SK-N-SH (cell line): ENCODE measurements at regions not wholly inside any gene's neighbourhood (a gene's known extent, or its start where the extent isn't known, plus 50 kb on each side); places are given as distances from the start of the nearest gene placed in this dataset.

Source experiments
- CTCF ChIA-PET: fragments of 300-600, 350-600 bp; formaldehyde crosslinking; extraction: SDS; loops from one replicate; lab custom pipeline; 2021; lab: Yijun Ruan, JAX
- POLR2A ChIA-PET: fragments of 350-600 bp; sonication (Branson Sonifier 250); formaldehyde crosslinking; extraction: SDS; loops from one replicate; lab custom pipeline; 2020; ENCODE audit warnings: antibody characterized with exemption, inconsistent platforms; lab: Yijun Ruan, JAX
- DNase-seq: peaks from one replicate; pipeline ENCODE4 v3.0.0; 2012
- H2AFZ ChIP-seq: fragments of 200-600 bp; sonication (generic); 2 replicates; pipeline ENCODE4 v1.8.1; 2016; ENCODE audit warnings: antibody characterized with exemption, mild to moderate bottlenecking, low read depth
- H3F3A ChIP-seq: fragments of 200-600 bp; sonication (generic); replicated peaks from 2 replicates; pipeline ENCODE3; 2016; ENCODE audit warnings: antibody characterized with exemption, mild to moderate bottlenecking; ENCODE audit not compliant: insufficient read depth
- H3K27ac ChIP-seq, 2 experiments: fragments of 200-500 bp in 1 of 2; fragments of 200-600 bp in 1 of 2; sonication (Bioruptor generic) in 1 of 2; sonication (generic), shearing (Covaris generic) in 1 of 2; 2 replicates each; pipeline versions ENCODE4 v1.5.1 to v1.6.1; 2014 to 2016; ENCODE audit warnings: low read depth in 2 of 2, inconsistent platforms in 1 of 2, low read length in 1 of 2, mild to moderate bottlenecking in 1 of 2, mixed read lengths in 1 of 2
- H3K27me3 ChIP-seq: fragments of 200-600 bp; sonication (generic), shearing (Covaris generic); 2 replicates; pipeline ENCODE4 v1.6.1; 2016; ENCODE audit warnings: mixed run types; ENCODE audit not compliant: insufficient read depth
- H3K36me3 ChIP-seq, 2 experiments: fragments of 200-500 bp in 1 of 2; fragments of 200-600 bp in 1 of 2; sonication (Bioruptor generic) in 1 of 2; sonication (generic) in 1 of 2; replicated peaks in 1 of 2; 2 replicates each; pipeline versions ENCODE3 to v1.5.1; 2014 to 2016; ENCODE audit warnings: low read length in 1 of 2, mild to moderate bottlenecking in 1 of 2; ENCODE audit not compliant: insufficient read depth in 2 of 2, control insufficient read depth in 1 of 2
- H3K4me1 ChIP-seq, 2 experiments: fragments of 200-500 bp in 1 of 2; fragments of 200-600 bp in 1 of 2; sonication (Bioruptor generic) in 1 of 2; sonication (generic), shearing (Covaris generic) in 1 of 2; 2 replicates each; pipeline versions ENCODE4 v1.5.1 to v1.6.1; 2014 to 2016; ENCODE audit warnings: low read depth in 1 of 2, low read length in 1 of 2, mixed run types in 1 of 2; ENCODE audit not compliant: insufficient read depth in 2 of 2, control insufficient read depth in 1 of 2
- H3K4me2 ChIP-seq: fragments of 200-600 bp; sonication (generic), shearing (Covaris generic); 2 replicates; pipeline ENCODE4 v1.6.1; 2017; ENCODE audit warnings: mixed run types
- H3K4me3 ChIP-seq, 2 experiments: fragments of 200-500 bp in 1 of 2; fragments of 200-600 bp in 1 of 2; sonication (Bioruptor generic) in 1 of 2; sonication (generic), shearing (Covaris generic) in 1 of 2; 2 replicates each; pipeline versions ENCODE4 v1.5.1 to v1.8.1; 2014 to 2016; ENCODE audit warnings: low read depth in 2 of 2, inconsistent platforms in 1 of 2, low read length in 1 of 2, mild to moderate bottlenecking in 1 of 2, mixed read lengths in 1 of 2, moderate library complexity in 1 of 2
- H3K79me2 ChIP-seq: fragments of 200-600 bp; sonication (generic); 2 replicates; pipeline ENCODE4 v1.8.1; 2017; ENCODE audit warnings: mild to moderate bottlenecking; ENCODE audit not compliant: insufficient read depth
- H3K9ac ChIP-seq: fragments of 200-600 bp; sonication (generic); 2 replicates; pipeline ENCODE4 v1.6.1; 2017; ENCODE audit warnings: mixed run types
- H3K9me2 ChIP-seq: fragments of 200-600 bp; sonication (generic); 2 replicates; pipeline ENCODE4 v1.6.1; 2017; ENCODE audit warnings: mixed run types
- H3K9me3 ChIP-seq: fragments of 200-600 bp; sonication (generic); 2 replicates; pipeline ENCODE4 v1.6.1; 2017; ENCODE audit warnings: mixed run types, mild to moderate bottlenecking, moderate library complexity
- H4K20me1 ChIP-seq: fragments of 200-600 bp; sonication (generic); 2 replicates; pipeline ENCODE4 v1.6.1; 2017; ENCODE audit warnings: mild to moderate bottlenecking, mixed run types; ENCODE audit not compliant: insufficient read depth
- CTCF ChIP-seq: fragments of 200-600 bp; sonication (generic); IDR thresholded peaks from 2 replicates; pipeline ENCODE4 v1.6.1; 2017; ENCODE audit warnings: antibody characterized with exemption, mild to moderate bottlenecking, moderate library complexity
- FOSL2 ChIP-seq: IDR thresholded peaks from 2 replicates; pipeline ENCODE4 v1.4.0; 2012; ENCODE audit warnings: low read depth, mild to moderate bottlenecking, moderate library complexity, borderline replicate concordance
- FOXM1 ChIP-seq: IDR thresholded peaks from 2 replicates; pipeline ENCODE4 v1.4.0; 2012; ENCODE audit warnings: low read depth, mild to moderate bottlenecking
- MAX ChIP-seq: IDR thresholded peaks from 2 replicates; pipeline ENCODE4 v1.4.0; 2012; ENCODE audit warnings: low read depth
- MEF2A ChIP-seq: IDR thresholded peaks from 2 replicates; pipeline ENCODE4 v1.4.0; 2012; ENCODE audit warnings: low read depth, borderline replicate concordance
- MXI1 ChIP-seq: IDR thresholded peaks from 2 replicates; pipeline ENCODE4 v1.6.1; 2012; ENCODE audit warnings: mild to moderate bottlenecking, low read depth, low read length, improper control_type of control experiment
- NRF1 ChIP-seq: IDR thresholded peaks from 2 replicates; pipeline ENCODE4 v1.6.1; 2012; ENCODE audit warnings: low read depth, mild to moderate bottlenecking, low read length
- PBX3 ChIP-seq: IDR thresholded peaks from 2 replicates; pipeline ENCODE4; 2012
- POLR2AphosphoS5 ChIP-seq: IDR thresholded peaks from 2 replicates; pipeline ENCODE4 v1.6.1; 2012; ENCODE audit warnings: low read depth, low read length
- RFX5 ChIP-seq: IDR thresholded peaks from 2 replicates; pipeline ENCODE4 v1.6.1; 2012; ENCODE audit warnings: mild to moderate bottlenecking, improper control_type of control experiment, low read length
- SIN3A ChIP-seq: IDR thresholded peaks from 2 replicates; pipeline ENCODE4 v1.6.1; 2012; ENCODE audit warnings: low read depth, mild to moderate bottlenecking, low read length, moderate library complexity, borderline replicate concordance
- SMC3 ChIP-seq: IDR thresholded peaks from 2 replicates; pipeline ENCODE4 v1.6.1; 2012; ENCODE audit warnings: low read depth, low read length, improper control_type of control experiment
- TAF1 ChIP-seq: IDR thresholded peaks from 2 replicates; pipeline ENCODE4 v1.6.1; 2012; ENCODE audit warnings: low read depth, mild to moderate bottlenecking, low read length, moderate library complexity, borderline replicate concordance
- TCF12 ChIP-seq: IDR thresholded peaks from 2 replicates; pipeline ENCODE4 v1.4.0; 2012
- TEAD4 ChIP-seq: IDR thresholded peaks from 2 replicates; pipeline ENCODE4 v1.4.0; 2012; ENCODE audit warnings: mild to moderate bottlenecking, borderline replicate concordance; ENCODE audit not compliant: insufficient read depth
- WGBS: methylation state at CpG from one replicate; pipeline ENCODE4 v1.1.6; 2017; ENCODE audit warnings: low lambda C conversion rate; 5-methylcytosine and 5-hydroxymethylcytosine counted together

GRCh38 chr4:38195911-38196310, 235.7 kb downstream of the PTTG2 start (continued):
- TF ChIP-seq TEAD4 = no peak
- TF ChIP-seq, all 33 proteins: peak for 0

GRCh38 chr4:38202242-38202641, 242.0 kb downstream of the PTTG2 start:
- no peak for DNase-seq
- Histone ChIP-seq H3K4me3 (no peak overlapping the region), H3K79me2 (no peaks in the 10 kb centered on the region), H2AFZ (no peak overlapping the region), H3K4me1 (no peaks in the 10 kb centered on the region), H3K4me2 (no peak overlapping the region), H4K20me1 (no peaks in the 10 kb centered on the region), H3K27me3 (peaks cover 13% of the 10 kb centered on the region; the same call in 1 of the 2 replicates), H3K9me2 (no peaks in the 10 kb centered on the region), H3K36me3 (no peaks in the 10 kb centered on the region), H3F3A (no peaks in the 10 kb centered on the region), H3K9ac (no peak overlapping the region), H3K9me3 (no peaks in the 10 kb centered on the region), H3K27ac (no peak overlapping the region)
- CTCF ChIA-PET = interaction anchor here (0.9 to 1.6 kb wide), 3 partner anchors 9 to 476 kb away, joined by 3 to 4 read pairs (median 4); no protein-coding TSS in a partner anchor
- WGBS = 58% methylated on average over 2 of the region's 2 CpGs
- TF ChIP-seq NRF1 (no peak), MAX (no peak), SIN3A (no peak), TAF1 (no peak), CTCF (no peak), TCF12 (no peak)
- POLR2A ChIA-PET = no interaction called here

- CTCF ChIA-PET = interaction anchor here (1.3 kb wide), 1 partner anchor 24 kb away, joined by 4 read pairs; no protein-coding TSS in a partner anchor
- Histone ChIP-seq H3K9me3 (no peaks in the 10 kb centered on the region), H2AFZ (no peak overlapping the region), H3K9ac (no peak overlapping the region), H3K79me2 (no peaks in the 10 kb centered on the region), H3K4me3 (no peak overlapping the region), H3K4me1 (no peaks in the 10 kb centered on the region), H4K20me1 (no peaks in the 10 kb centered on the region), H3K27me3 (peaks cover 13% of the 10 kb centered on the region; the same call in 1 of the 2 replicates), H3K4me2 (no peak overlapping the region), H3K9me2 (no peaks in the 10 kb centered on the region), H3K27ac (no peak overlapping the region), H3F3A (no peaks in the 10 kb centered on the region), H3K36me3 (no peaks in the 10 kb centered on the region)
- no peak for DNase-seq
- 52% methylated on average over 3 of the region's 3 CpGs for WGBS
- POLR2A ChIA-PET = interaction anchor here (0.7 kb wide), 1 partner anchor 148 kb away, joined by 4 read pairs; no protein-coding TSS in a partner anchor
- TF ChIP-seq POLR2AphosphoS5 (no peak), MXI1 (no peak), SMC3 (no peak), FOXM1 (no peak), RFX5 (no peak), TCF12 (no peak), PBX3 (no peak), FOSL2 (no peak), MEF2A (no peak)
Measured at GRCh38 chr4:38203609-38204008, 243.4 kb downstream of the PTTG2 start.
